ENCODE measurements at regions not wholly inside any gene's neighbourhood (a gene's known extent, or its start where the extent isn't known, plus 50 kb on each side); places are given as distances from the start of the nearest gene placed in this dataset.

DNA sequence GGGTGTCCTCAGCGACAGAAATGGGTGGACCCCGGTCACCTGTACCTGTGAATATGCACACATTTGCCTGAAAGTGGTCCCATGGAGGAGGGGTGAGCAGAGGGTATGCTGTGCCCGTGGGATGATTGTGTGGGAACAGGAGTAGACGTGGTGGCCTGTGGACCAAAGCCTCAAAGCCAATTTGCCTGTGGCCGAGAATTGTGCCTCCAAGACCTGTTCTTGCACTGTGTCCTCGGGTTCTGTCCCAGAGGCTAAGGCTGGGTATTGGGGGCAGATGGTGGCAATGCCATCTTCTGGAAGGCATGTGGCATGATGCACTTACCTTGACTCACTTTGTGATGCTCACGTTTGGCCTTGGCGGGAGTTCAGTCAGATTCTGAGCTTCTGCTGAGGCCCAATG is 351.0 kb downstream of the TCERG1L start:
- Histone ChIP-seq H2BK20ac (ENCODE audit: low read depth, low read length, poor library complexity, severe bottlenecking) (no peak overlapping the region), H4K20me1 (ENCODE audit: control insufficient read depth, insufficient read depth, insufficient read length) (no peaks in the 10 kb centered on the region), H3K56ac (ENCODE audit: insufficient read length, low read depth, low read length) (no peak overlapping the region), H2BK120ac (ENCODE audit: low read depth, low read length, poor library complexity, severe bottlenecking) (no peak overlapping the region), H3K9me3 (ENCODE audit: control insufficient read depth, low read depth, low read length) (no peaks in the 10 kb centered on the region), H3K79me1 (ENCODE audit: insufficient read depth, low read depth, low read length, poor library complexity, severe bottlenecking) (no peaks in the 10 kb centered on the region), H2BK12ac (ENCODE audit: insufficient read length, low read depth, low read length) (no peak overlapping the region), H2BK5ac (ENCODE audit: insufficient read length, low read length) (no peak overlapping the region), H3K27ac (ENCODE audit: insufficient read length, low read depth, low read length) (no peak overlapping the region), H2AK5ac (ENCODE audit: insufficient read length, low read length) (no peak overlapping the region), H3K4ac (ENCODE audit: low read depth, low read length) (no peak overlapping the region), H4K8ac (replicated peaks; ENCODE audit: insufficient read length, low read depth, low read length) (no peak overlapping the region), H4K5ac (ENCODE audit: insufficient read length, low read depth, low read length) (no peak overlapping the region), H2AFZ (ENCODE audit: low read length) (no peak overlapping the region), H3K79me2 (ENCODE audit: insufficient read depth, low read length) (no peaks in the 10 kb centered on the region; the same call in 1 of the 2 replicates), H3K14ac (ENCODE audit: insufficient read depth, low read length) (no peak overlapping the region), H3K4me1 (ENCODE audit: insufficient read depth, low read length) (no peaks in the 10 kb centered on the region), H3K4me2 (ENCODE audit: insufficient read depth, insufficient read length, low read length) (no peak overlapping the region), H2BK15ac (ENCODE audit: low read depth, low read length) (no peak overlapping the region), H3K23me2 (ENCODE audit: insufficient read length, low read depth, low read length, poor library complexity, severe bottlenecking) (no peaks in the 10 kb centered on the region), H3K23ac (ENCODE audit: insufficient read length, low read depth, low read length) (no peak overlapping the region), H3K9ac (ENCODE audit: extremely low read depth, insufficient read length, low read length) (no peak overlapping the region), H4K91ac (ENCODE audit: insufficient read length, low read depth, low read length) (no peak overlapping the region), H3K27me3 (ENCODE audit: insufficient read depth, low read length) (no peaks in the 10 kb centered on the region), H3T11ph (ENCODE audit: low read length) (no peak overlapping the region), H3K18ac (ENCODE audit: insufficient read length, low read depth, low read length) (no peak overlapping the region)
- no peak for TF ChIP-seq CTCF (conservative IDR thresholded peaks at IDR 0.05)
- Mint-ChIP-seq H3K27me3 (ENCODE audit: low read depth) (peaks cover 6% of the 10 kb centered on the region), H3K4me3 (no peak overlapping the region), H3K4me1 (peaks cover 4 to 5% of the 10 kb centered on the region in 2 experiments), H3K36me3 (ENCODE audit: insufficient read depth in 1 of 3, low read depth in 3 of 3) (no peaks in the 10 kb centered on the region; a peak in 2 of 7 replicates), H3K27ac (no peak overlapping the region), H3K9me3 (peaks cover 0 to 4% of the 10 kb centered on the region in 2 experiments; a peak in 3 of 5 replicates)
- DNase-seq: no peak
- WGBS (ENCODE audit: extremely low coverage, insufficient read length, low lambda C conversion rate): no CpG with 5 or more reads among the region's 8 CpGs

Data from H9 (cell line).